K562 (cell line): ENCODE measurements at regions not wholly inside any gene's neighbourhood (a gene's known extent, or its start where the extent isn't known, plus 50 kb on each side); places are given as distances from the start of the nearest gene placed in this dataset.

Experiments used
- ATAC-seq: fragments of 200-7000 bp; cut with Tn5 transposase; 3 replicates; pipeline ENCODE4 v1.9.1; 2020; ENCODE audit warnings: moderate library complexity
- BruUV-seq: library from RNA; stranded (reverse); fragments of 400-500 nt; replicated peaks from 2 replicates; lab custom pipeline; 2021; lab: Mats Ljungman, UMichigan
- CTCF ChIA-PET: fragments of 300-600 bp; formaldehyde crosslinking; extraction: SDS; loops from one replicate; lab custom pipeline; 2021; ENCODE audit warnings: low intra/inter-chr PET ratio; lab: Yijun Ruan, JAX
- POLR2A ChIA-PET: fragments of 300-600, 350-650 bp; sonication (Branson Sonifier 250); formaldehyde crosslinking; extraction: SDS; loops from one replicate; lab custom pipeline; 2021; ENCODE audit warnings: antibody characterized with exemption, inconsistent platforms; lab: Yijun Ruan, JAX
- DNase-seq, 4 experiments: peaks; one replicate each; pipeline versions ENCODE4 v3.0.0 to v3.0.0-alpha.2; 2011 to 2018; ENCODE audit warnings: low spot score in 3 of 4, mixed read lengths in 3 of 4; ENCODE audit errors: extremely low read depth in 1 of 4
- FAIRE-seq: peaks from 2 replicates; lab custom pipeline; 2011; peaks lifted over from hg19 to GRCh38; lab: Jason Lieb, UNC
- H2AFZ ChIP-seq: 2 replicates; pipeline ENCODE4 v1.6.0; 2011; ENCODE audit warnings: low read depth, low read length, control low read depth, inconsistent platforms
- H3K27ac ChIP-seq: fragments of 200-600 bp; 3 replicates; pipeline ENCODE4 v1.8.0; 2011; ENCODE audit warnings: low read depth, mild to moderate bottlenecking, control low read depth, inconsistent platforms, low read length, moderate library complexity, mixed read lengths; ENCODE audit errors: extremely low read depth
- H3K27me3 ChIP-seq, 2 experiments: fragments of 300-600 bp in 1 of 2; 2 replicates in 1 of 2; 3 replicates in 1 of 2; pipeline versions ENCODE4 v1.6.0 to v1.8.0; 2011; ENCODE audit warnings: inconsistent platforms in 2 of 2, low read length in 2 of 2, mild to moderate bottlenecking in 1 of 2, mixed read lengths in 1 of 2, moderate library complexity in 1 of 2; ENCODE audit not compliant: control insufficient read depth in 2 of 2, insufficient read depth in 2 of 2
- H3K36me3 ChIP-seq: fragments of 300-600 bp; 3 replicates; pipeline ENCODE4 v1.8.0; 2011; ENCODE audit warnings: mild to moderate bottlenecking, low read length, inconsistent platforms; ENCODE audit not compliant: control insufficient read depth, insufficient read depth
- H3K4me1 ChIP-seq, 2 experiments: fragments of 200-600 bp in 1 of 2; replicated peaks in 1 of 2; 2 replicates in 1 of 2; 3 replicates in 1 of 2; pipeline versions ENCODE4 v1.5.1 to v1.8.0; 2011; ENCODE audit warnings: inconsistent platforms in 2 of 2, low read length in 2 of 2, mild to moderate bottlenecking in 1 of 2, mixed read lengths in 1 of 2, moderate library complexity in 1 of 2; ENCODE audit not compliant: control insufficient read depth in 2 of 2, insufficient read depth in 2 of 2
- H3K4me2 ChIP-seq: 2 replicates; pipeline ENCODE4 v1.6.1; 2011; ENCODE audit warnings: low read length, control low read depth, inconsistent platforms, mixed read lengths; ENCODE audit not compliant: insufficient read depth
- H3K4me3 ChIP-seq: fragments of 200-600 bp; sonication (generic), shearing (Covaris generic); 2 replicates; pipeline ENCODE4 v1.5.1; 2016; ENCODE audit warnings: control low read depth, inconsistent platforms
- H3K79me2 ChIP-seq: fragments of 200-600 bp; 3 replicates; pipeline ENCODE4 v1.8.0; 2011; ENCODE audit warnings: low read length, inconsistent platforms; ENCODE audit not compliant: control insufficient read depth, insufficient read depth
- H3K9ac ChIP-seq, 2 experiments: 2 replicates each; pipeline versions ENCODE4 v1.6.0 to v1.6.1; 2011; ENCODE audit warnings: low read depth in 2 of 2, low read length in 2 of 2, control low read depth in 1 of 2, inconsistent platforms in 1 of 2, mild to moderate bottlenecking in 1 of 2, mixed read lengths in 1 of 2; ENCODE audit not compliant: insufficient read depth in 1 of 2
- H3K9me1 ChIP-seq: one replicate; pipeline ENCODE4 v1.6.0; 2011; ENCODE audit warnings: inconsistent platforms, mild to moderate bottlenecking, low read length, moderate library complexity; ENCODE audit not compliant: control insufficient read depth, insufficient read depth
- H3K9me3 ChIP-seq: replicated peaks from 2 replicates; pipeline ENCODE4 v1.5.1; 2011; ENCODE audit warnings: low read depth, low read length, inconsistent platforms; ENCODE audit not compliant: control insufficient read depth, insufficient read depth
- H4K20me1 ChIP-seq: replicated peaks from 2 replicates; pipeline ENCODE4 v1.6.1; 2011; ENCODE audit warnings: low read length, inconsistent platforms, mixed read lengths; ENCODE audit not compliant: control insufficient read depth, insufficient read depth
- RNF2 ChIP-seq: sonication (generic); IDR thresholded peaks from 2 replicates; pipeline ENCODE4 v1.6.1; 2016
- TAF15 ChIP-seq: fragments of 200-400 bp; formaldehyde crosslinking; IDR thresholded peaks from 2 replicates; pipeline ENCODE4 v1.6.1; 2017; ENCODE audit warnings: mild to moderate bottlenecking, low read depth, low read length, moderate library complexity
- ZNF232 ChIP-seq: sonication (generic); formaldehyde crosslinking; IDR thresholded peaks from 2 replicates; pipeline ENCODE4 v1.8.0; 2022; ENCODE audit warnings: mild to moderate bottlenecking, missing genetic modification reagents
- WGBS: fragments of 100-300 bp; shearing (Covaris generic); methylation state at CpG from one replicate; pipeline ENCODE4 v1.1.6; 2016; ENCODE audit warnings: low coverage, mixed read lengths; ENCODE audit not compliant: insufficient coverage; ENCODE audit errors: missing lambda C conversion rate; 5-methylcytosine and 5-hydroxymethylcytosine counted together
- in situ Hi-C: fragments of 300-500 bp; cut with MboI; formaldehyde crosslinking; loops from 4 replicates; pipeline ENCODE4 v1.15.0; 2018; ENCODE audit warnings: inconsistent platforms, mixed read lengths
- intact Hi-C: fragments of 100-400 bp; cut with micrococcal nuclease; formaldehyde crosslinking; loops from 2 replicates; pipeline ENCODE4 v1.14.2; 2022
- TF ChIP-seq, protein P1 (sequence below), 2 experiments: fragments of 250-450 bp in 1 of 2; fragments of 450-650 bp in 1 of 2; sonication (Bioruptor Pico) in 1 of 2; IDR thresholded peaks; 2 replicates each; pipeline versions ENCODE4 v1.6.1 to v1.8.0; 2016 to 2021; ENCODE audit warnings: mild to moderate bottlenecking in 2 of 2, moderate library complexity in 2 of 2, missing compliant biosample characterization in 1 of 2, missing genetic modification characterization in 1 of 2
- TF ChIP-seq, protein P2 (sequence below): fragments of 450-650 bp; IDR thresholded peaks from 2 replicates; pipeline ENCODE4 v1.6.1; 2017; ENCODE audit warnings: antibody characterized with exemption

DNA sequence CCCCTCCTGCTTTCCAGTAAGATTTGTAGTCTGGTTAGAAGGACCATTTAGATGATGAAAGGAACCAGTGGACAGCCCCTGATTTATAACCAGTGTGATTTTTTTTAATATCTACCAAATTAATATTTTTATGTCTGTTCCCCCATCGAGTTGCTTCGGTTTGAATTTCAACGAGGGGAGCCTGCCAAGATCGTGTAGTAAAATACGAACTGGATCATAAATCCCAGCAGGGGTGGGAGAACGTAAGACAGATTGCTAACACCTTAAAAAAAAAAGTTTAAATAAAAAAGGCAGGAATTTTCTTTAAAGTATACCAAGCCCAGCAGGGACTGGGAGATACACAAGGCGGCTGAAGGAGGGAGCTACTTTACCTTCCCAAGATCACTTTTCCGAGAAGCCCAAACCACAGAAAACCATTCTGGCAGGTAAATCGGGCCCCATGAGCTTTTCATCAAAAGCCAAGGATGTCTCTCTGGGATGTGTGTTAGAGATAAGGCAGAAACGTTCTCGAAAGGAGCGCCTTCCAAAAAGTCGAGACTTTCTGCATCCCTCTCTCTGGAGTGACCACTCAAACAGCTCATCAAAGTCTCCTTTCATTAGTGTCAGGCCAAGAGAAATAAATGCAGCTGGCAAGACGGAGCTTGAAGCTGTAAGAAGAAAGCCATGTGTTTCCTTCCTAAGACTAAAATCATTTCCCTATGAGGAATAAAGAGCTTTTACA lies 270.5 kb upstream of the NFE2L3 start:
- Histone ChIP-seq H3K9ac (no peak overlapping the region), H3K27ac (no peak overlapping the region), H3K36me3 (no peaks in the 10 kb centered on the region), H4K20me1 (no peaks in the 10 kb centered on the region), H3K4me3 (no peak overlapping the region), H3K79me2 (no peaks in the 10 kb centered on the region), H3K4me2 (no peak overlapping the region), H3K9me3 (no peaks in the 10 kb centered on the region), H2AFZ (no peak overlapping the region), H3K27me3 (peaks cover 34 to 35% of the 10 kb centered on the region in 2 experiments), H3K4me1 (no peaks in the 10 kb centered on the region), H3K9me1 (no peaks in the 10 kb centered on the region)
- ChIA-PET POLR2A (no interaction called here), CTCF (no interaction called here)
- WGBS, result 2% methylated on average over 14 of the region's 14 CpGs
- BruUV-seq, result no TSS peak
- FAIRE-seq (no peak), DNase-seq (no peak), ATAC-seq (no peak)
- TF ChIP-seq ZNF232 (no peak), RNF2 (peak; percentile 15; the same call in 1 of the 2 replicates), TAF15 (no peak)
- TF ChIP-seq, protein P1, sequence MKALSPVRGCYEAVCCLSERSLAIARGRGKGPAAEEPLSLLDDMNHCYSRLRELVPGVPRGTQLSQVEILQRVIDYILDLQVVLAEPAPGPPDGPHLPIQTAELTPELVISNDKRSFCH (CRISPR knock-in tag; IDR thresholded peaks at IDR 0.05), result no peak
- TF ChIP-seq, protein P1 (tag; IDR thresholded peaks at IDR 0.05), result no peak
- TF ChIP-seq, protein P2, sequence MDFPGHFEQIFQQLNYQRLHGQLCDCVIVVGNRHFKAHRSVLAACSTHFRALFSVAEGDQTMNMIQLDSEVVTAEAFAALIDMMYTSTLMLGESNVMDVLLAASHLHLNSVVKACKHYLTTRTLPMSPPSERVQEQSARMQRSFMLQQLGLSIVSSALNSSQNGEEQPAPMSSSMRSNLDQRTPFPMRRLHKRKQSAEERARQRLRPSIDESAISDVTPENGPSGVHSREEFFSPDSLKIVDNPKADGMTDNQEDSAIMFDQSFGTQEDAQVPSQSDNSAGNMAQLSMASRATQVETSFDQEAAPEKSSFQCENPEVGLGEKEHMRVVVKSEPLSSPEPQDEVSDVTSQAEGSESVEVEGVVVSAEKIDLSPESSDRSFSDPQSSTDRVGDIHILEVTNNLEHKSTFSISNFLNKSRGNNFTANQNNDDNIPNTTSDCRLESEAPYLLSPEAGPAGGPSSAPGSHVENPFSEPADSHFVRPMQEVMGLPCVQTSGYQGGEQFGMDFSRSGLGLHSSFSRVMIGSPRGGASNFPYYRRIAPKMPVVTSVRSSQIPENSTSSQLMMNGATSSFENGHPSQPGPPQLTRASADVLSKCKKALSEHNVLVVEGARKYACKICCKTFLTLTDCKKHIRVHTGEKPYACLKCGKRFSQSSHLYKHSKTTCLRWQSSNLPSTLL, result no peak
- in situ Hi-C loops (loop anchor here (25.0 kb wide), 2 partner anchors 631 to 1281 kb away; partner anchors contain the start of genes HOXA10, HOXA3, HOXA7 and HOXA9), intact Hi-C loops (no loop called here)
